ENCODE measurements at regions not wholly inside any gene's neighbourhood (a gene's known extent, or its start where the extent isn't known, plus 50 kb on each side); places are given as distances from the start of the nearest gene placed in this dataset.

- CTCF ChIA-PET: no interaction called here
- no TSS peak for BruUV-seq (replicated peaks)
- H3K27me3 ChIP-seq (ENCODE audit: insufficient read depth, low read length): no peaks in the 10 kb centered on the region
- H2AFZ ChIP-seq (ENCODE audit: low read depth, low read length, poor library complexity, severe bottlenecking): no peak overlapping the region
- POLR2A ChIA-PET: no interaction called here
- no peaks in the 10 kb centered on the region for H3K4me1 ChIP-seq (ENCODE audit: control insufficient read depth in 1 of 2, insufficient read depth in 2 of 2, low read length in 2 of 2)
- H3K9me3 ChIP-seq (ENCODE audit: control insufficient read depth in 1 of 2, insufficient read depth in 1 of 2, low read depth in 1 of 2, low read length in 2 of 2): peaks cover 9 to 26% of the 10 kb centered on the region in 2 experiments; a peak in 2 of 4 replicates
- no peak overlapping the region for H3K9ac ChIP-seq (ENCODE audit: low read length)
- H3K36me3 ChIP-seq (ENCODE audit: control insufficient read depth in 1 of 2, insufficient read depth in 2 of 2, low read length in 2 of 2): no peaks in the 10 kb centered on the region
- no peak overlapping the region for H3K4me3 ChIP-seq (replicated peaks in 1 of 2; ENCODE audit: low read depth in 1 of 2, low read length in 2 of 2)
- no peaks in the 10 kb centered on the region for H3K9me2 ChIP-seq (ENCODE audit: insufficient read depth)
- intact Hi-C loops (cut with micrococcal nuclease): no loop called here
- no peak overlapping the region for H3K4me2 ChIP-seq (ENCODE audit: low read length)
- RAD21 ChIA-PET (ENCODE audit: low non-redundant PET in 1 of 2, low total read pairs in 2 of 2, uncharacterized antibody in 2 of 2, unreplicated experiment in 2 of 2): no interaction called here
- no peak for ATAC-seq
- no peak overlapping the region for H3K27ac ChIP-seq (ENCODE audit: low read depth, low read length)
- no peaks in the 10 kb centered on the region for H4K20me1 ChIP-seq (ENCODE audit: insufficient read depth)
- no peak for DNase-seq (ENCODE audit: low read depth, low spot score)
- no peaks in the 10 kb centered on the region for H3K79me2 ChIP-seq (ENCODE audit: insufficient read depth, low read length)
- TF ChIP-seq SRF (IDR thresholded peaks at IDR 0.05; ENCODE audit: low read depth) (no peak), POLR2A (IDR thresholded peaks at IDR 0.05; ENCODE audit: borderline replicate concordance, extremely low read depth, insufficient read depth, insufficient read length) (no peak), ZFX (IDR thresholded peaks at IDR 0.05) (no peak), EZH2 (IDR thresholded peaks at IDR 0.05) (no peak), TCF7L2 (IDR thresholded peaks at IDR 0.05; ENCODE audit: borderline replicate concordance, extremely low read depth, insufficient read depth, insufficient read length) (no peak), YY1 (IDR thresholded peaks at IDR 0.05; ENCODE audit: extremely low read depth, insufficient replicate concordance, low read depth, low read length) (no peak), ZNF274 (IDR thresholded peaks at IDR 0.05; ENCODE audit: low read depth, low read length) (no peak)
Observed at GRCh38 chr21:20644552-20644951, 353.7 kb upstream of the NCAM2 start.

GRCh38 chr21:20645344-20645743 lies 352.9 kb upstream of the NCAM2 start:
- intact Hi-C loops (cut with micrococcal nuclease): no loop called here
- no peak for TF ChIP-seq JUND (IDR thresholded peaks at IDR 0.05)
- TF ChIP-seq ZBTB33 (IDR thresholded peaks at IDR 0.05; ENCODE audit: extremely low read depth, insufficient replicate concordance, low read length): no peak
- no peak for TF ChIP-seq TCF7L2 (IDR thresholded peaks at IDR 0.05; ENCODE audit: borderline replicate concordance, extremely low read depth, insufficient read depth, insufficient read length)
- no peak for TF ChIP-seq CBX3 (IDR thresholded peaks at IDR 0.05; ENCODE audit: low read depth)
- Histone ChIP-seq H3K9me3 (ENCODE audit: control insufficient read depth in 1 of 2, insufficient read depth in 1 of 2, low read depth in 1 of 2, low read length in 2 of 2) (peaks cover 9 to 30% of the 10 kb centered on the region in 2 experiments; a peak in 2 of 4 replicates), H3K27me3 (ENCODE audit: insufficient read depth, low read length) (no peaks in the 10 kb centered on the region), H3K9ac (ENCODE audit: low read length) (no peak overlapping the region), H3K36me3 (ENCODE audit: control insufficient read depth in 1 of 2, insufficient read depth in 2 of 2, low read length in 2 of 2) (no peaks in the 10 kb centered on the region), H3K27ac (ENCODE audit: low read depth, low read length) (no peak overlapping the region), H3K4me2 (ENCODE audit: low read length) (no peak overlapping the region), H2AFZ (ENCODE audit: low read depth, low read length, poor library complexity, severe bottlenecking) (no peak overlapping the region), H3K4me3 (replicated peaks in 1 of 2; ENCODE audit: low read depth in 1 of 2, low read length in 2 of 2) (no peak overlapping the region), H3K79me2 (ENCODE audit: insufficient read depth, low read length) (no peaks in the 10 kb centered on the region), H3K4me1 (ENCODE audit: control insufficient read depth in 1 of 2, insufficient read depth in 2 of 2, low read length in 2 of 2) (no peaks in the 10 kb centered on the region), H3K9me2 (ENCODE audit: insufficient read depth) (no peaks in the 10 kb centered on the region), H4K20me1 (ENCODE audit: insufficient read depth) (no peaks in the 10 kb centered on the region)
- BruUV-seq (replicated peaks): no TSS peak
- ATAC-seq (no peak), DNase-seq (ENCODE audit: low read depth, low spot score) (no peak)
- RAD21 ChIA-PET (ENCODE audit: low non-redundant PET in 1 of 2, low total read pairs in 2 of 2, uncharacterized antibody in 2 of 2, unreplicated experiment in 2 of 2): no interaction called here
- CTCF ChIA-PET: no interaction called here
- POLR2A ChIA-PET: no interaction called here

Data from HCT116 (cell line).